Right renal cortex interstitium (tissue), 3 donors: ENCODE measurements at regions not wholly inside any gene's neighbourhood (a gene's known extent, or its start where the extent isn't known, plus 50 kb on each side); places are given as distances from the start of the nearest gene placed in this dataset.

Source experiments
- DNase-seq, 3 donors: peaks; one replicate each; pipeline ENCODE4 v3.0.0-alpha.2; 2013; ENCODE audit warnings: low read depth in 3 of 3, low spot score in 2 of 3

- DNase-seq, result no peak
These were observed 205.1 kb upstream of the BMPER start for GRCh38 chr7:33700001-33700899.

- no peak for DNase-seq
These were observed 204.1 kb upstream of the BMPER start for GRCh38 chr7:33701189-33701740.

DNA sequence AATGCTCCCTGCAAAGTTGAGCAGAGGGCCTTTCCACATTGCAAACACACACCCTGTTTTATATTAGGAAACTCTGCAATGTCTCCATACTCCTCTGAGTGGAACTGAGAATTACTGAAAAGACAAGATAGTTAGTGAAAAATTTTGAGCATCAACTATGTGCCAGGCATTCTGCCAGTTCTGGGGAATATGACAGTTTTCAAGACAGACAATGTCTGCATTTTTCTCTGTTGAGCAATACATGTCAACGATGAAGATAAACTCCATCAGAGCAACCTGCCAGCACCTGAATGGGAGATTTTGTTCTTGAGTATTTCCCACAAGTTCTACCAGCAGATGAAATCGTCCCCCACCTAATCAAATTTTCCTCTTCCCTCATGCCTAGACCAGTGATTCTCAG is 203.4 kb upstream of the BMPER start:
- no peak for DNase-seq

- DNase-seq, result no peak
These were observed 202.8 kb upstream of the BMPER start for GRCh38 chr7:33702514-33703054.

- DNase-seq, result no peak
These were observed 200.0 kb upstream of the BMPER start for GRCh38 chr7:33705333-33705833.

- DNase-seq, result no peak
These were observed 199.2 kb upstream of the BMPER start for GRCh38 chr7:33706186-33706585.

- DNase-seq, result no peak
These were observed 198.6 kb upstream of the BMPER start for GRCh38 chr7:33706771-33707200.

DNA sequence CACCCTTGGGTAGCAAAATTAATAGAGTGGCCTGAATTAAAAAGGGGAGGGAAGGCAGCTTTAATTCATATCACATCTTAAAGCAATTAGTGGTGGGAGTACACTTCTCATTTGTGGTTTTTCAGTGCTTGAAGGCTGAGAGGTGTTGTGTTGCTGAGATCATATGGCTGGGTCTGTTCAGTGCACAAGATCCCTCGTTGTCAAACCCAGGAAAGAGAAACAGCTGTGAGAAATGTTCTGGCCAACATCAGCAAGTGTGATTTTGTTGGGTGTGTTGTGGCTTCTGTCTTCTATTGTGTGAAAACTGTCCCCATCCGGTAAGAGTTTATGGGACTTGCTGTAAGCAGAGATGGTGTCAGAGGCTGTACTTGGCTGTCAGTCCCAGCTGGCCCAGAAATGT is 197.9 kb upstream of the BMPER start:
- DNase-seq, result no peak

GRCh38 chr7:33710608-33711007 is 194.7 kb upstream of the BMPER start:
- no peak for DNase-seq

- no peak for DNase-seq
These were observed 193.9 kb upstream of the BMPER start for GRCh38 chr7:33711231-33712019.

DNA sequence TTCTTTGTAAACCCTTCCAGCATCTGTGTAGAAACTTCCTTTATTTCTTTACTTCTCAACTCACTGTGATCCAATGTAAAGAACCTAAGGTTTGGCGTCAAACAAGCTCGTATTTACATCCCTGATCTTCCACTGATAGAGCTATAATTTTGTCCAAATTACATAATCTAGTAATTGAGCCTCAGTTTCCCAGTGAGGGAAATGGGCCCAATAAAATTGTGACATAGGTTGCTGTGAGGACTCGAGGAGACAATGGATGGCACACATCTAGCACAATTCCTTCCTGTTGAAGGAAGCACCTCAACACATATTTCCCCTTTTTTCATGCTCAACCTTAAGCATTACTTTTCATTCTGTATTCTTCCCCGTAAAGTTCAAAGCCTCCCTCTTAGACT is 193.3 kb upstream of the BMPER start:
- DNase-seq, result no peak

DNA sequence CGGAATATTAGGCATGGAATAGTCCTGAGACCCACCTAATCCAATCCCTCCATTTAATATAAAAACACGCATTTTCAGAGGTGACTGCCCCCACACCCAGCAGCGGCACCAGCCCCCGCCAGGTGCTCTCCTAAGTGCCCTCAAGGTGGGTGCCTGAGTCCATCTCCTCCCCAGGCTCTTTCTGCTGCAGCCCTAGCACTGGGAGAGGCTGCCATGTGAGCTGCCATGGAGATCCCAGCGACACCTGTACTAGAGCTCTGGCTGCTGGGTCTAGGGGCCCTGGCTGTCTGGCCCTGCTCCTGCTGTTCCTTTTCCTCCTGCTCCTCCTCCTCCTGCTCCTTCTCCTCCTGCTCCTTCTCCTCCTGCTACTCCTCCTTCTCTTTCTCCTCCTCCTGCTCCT is 191.1 kb upstream of the BMPER start:
- no peak for DNase-seq

DNA sequence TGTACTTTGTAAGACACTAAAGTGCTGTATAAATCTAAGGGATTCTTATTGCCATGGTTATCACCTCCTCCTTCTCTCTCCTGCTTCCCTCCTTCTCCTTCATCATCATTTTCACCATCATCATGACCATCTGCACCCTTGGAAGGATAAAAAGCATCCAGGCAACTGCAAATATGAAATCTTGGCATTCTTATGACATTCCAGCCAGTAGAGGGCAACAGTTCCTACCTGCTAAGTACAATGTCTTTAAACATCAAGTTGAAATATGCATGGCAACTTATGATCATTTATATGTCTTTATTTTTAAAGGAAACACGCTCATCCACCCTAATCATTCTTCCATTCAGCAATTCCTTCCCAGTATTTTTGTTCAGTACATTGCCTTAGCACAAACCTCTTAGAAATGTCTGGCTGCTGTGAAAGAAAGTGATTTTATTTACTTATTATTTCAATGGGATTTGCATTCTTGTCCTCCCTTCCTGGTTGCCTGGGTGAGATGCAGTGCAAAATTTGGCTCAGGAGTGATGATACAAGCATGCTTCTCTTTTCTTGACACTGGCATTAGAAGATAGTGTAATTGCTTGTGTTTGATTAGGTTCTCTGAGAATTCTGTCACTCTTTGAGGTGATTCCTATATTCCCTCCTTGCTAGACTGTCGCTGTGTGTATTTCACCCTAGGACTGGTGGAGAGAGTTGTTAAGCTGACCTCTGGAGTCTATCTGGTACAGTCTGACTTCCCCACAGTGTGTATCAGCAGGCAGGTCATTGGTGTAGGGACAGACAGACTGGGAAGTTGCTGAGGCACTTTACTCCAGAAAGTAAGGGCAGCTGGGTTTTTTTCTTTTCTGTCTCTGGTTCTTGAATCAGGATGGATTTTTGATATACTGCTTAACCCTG is 188.5 kb upstream of the BMPER start:
- DNase-seq, result peak in 1 of 3 donors; percentile 49

GRCh38 chr7:33719059-33719581 is 186.2 kb upstream of the BMPER start:
- peak in 1 of 3 donors; percentile 44 for DNase-seq

- no peak for DNase-seq
These were observed 185.2 kb upstream of the BMPER start for GRCh38 chr7:33720139-33720538.

GRCh38 chr7:33720870-33721269 is 184.5 kb upstream of the BMPER start:
- DNase-seq, result no peak

GRCh38 chr7:33721895-33722294 is 183.4 kb upstream of the BMPER start:
- no peak for DNase-seq

GRCh38 chr7:33722383-33723101 is 182.8 kb upstream of the BMPER start:
- peak in 1 of 3 donors; percentile 53 for DNase-seq

GRCh38 chr7:33724201-33724600 is 181.1 kb upstream of the BMPER start:
- no peak for DNase-seq
